Mucosa of descending colon (tissue), 3 donors: ENCODE measurements at regions not wholly inside any gene's neighbourhood (a gene's known extent, or its start where the extent isn't known, plus 50 kb on each side); places are given as distances from the start of the nearest gene placed in this dataset.

Experiments
- ATAC-seq: fragments of 200-7000 bp; cut with Tn5 transposase; one replicate; pipeline ENCODE4 v1.9.1; 2020; ENCODE audit warnings: mild to moderate bottlenecking, moderate library complexity
- DNase-seq, 3 donors: peaks; one replicate each; pipeline ENCODE4 v3.0.0-alpha.2; 2020
- H3K36me3 ChIP-seq: fragments of 200-600 bp; one replicate; pipeline ENCODE4 v1.8.0; 2021; ENCODE audit warnings: low read depth, mild to moderate bottlenecking
- H3K4me1 ChIP-seq: fragments of 200-600 bp; one replicate; pipeline ENCODE4 v1.8.0; 2021; ENCODE audit warnings: low read depth, mild to moderate bottlenecking
- H3K4me3 ChIP-seq: fragments of 200-600 bp; one replicate; pipeline ENCODE4 v1.8.0; 2021; ENCODE audit warnings: mild to moderate bottlenecking
- H3K9me3 ChIP-seq: fragments of 200-600 bp; one replicate; pipeline ENCODE4 v1.8.0; 2021; ENCODE audit warnings: mild to moderate bottlenecking
- CTCF ChIP-seq: fragments of 200-600 bp; IDR thresholded peaks from one replicate; pipeline ENCODE4 v1.8.0; 2022; ENCODE audit warnings: antibody characterized with exemption, mild to moderate bottlenecking
- intact Hi-C, 2 donors: fragments of 100-400 bp; cut with DNase I in 1 of 2; cut with micrococcal nuclease in 1 of 2; formaldehyde crosslinking; loops; one replicate each; pipeline versions ENCODE4 v1.11.0 to v1.11.1; 2022; cut with DNase I, micrococcal nuclease
- donor health status: DM: no; HTN: no; CAD: no; lungs with moderate emphysema.
- donor health status: DM: no; HTN: no; CAD: no.
- donor health status: DM: no; HTN: yes; CAD: no.

- ATAC-seq (no peak), DNase-seq (no peak)
- no peak overlapping the region for H3K4me3 ChIP-seq
- intact Hi-C loops, result no loop called here
- TF ChIP-seq CTCF, result no peak
- no peaks in the 10 kb centered on the region for H3K36me3 ChIP-seq
- H3K9me3 ChIP-seq, result no peaks in the 10 kb centered on the region
- H3K4me1 ChIP-seq, result no peaks in the 10 kb centered on the region
Measured at GRCh38 chr2:15681089-15681885, 89.6 kb downstream of the DDX1 start.

- intact Hi-C loops, result no loop called here
- Histone ChIP-seq H3K9me3 (no peaks in the 10 kb centered on the region), H3K4me1 (no peaks in the 10 kb centered on the region), H3K4me3 (no peak overlapping the region), H3K36me3 (no peaks in the 10 kb centered on the region)
- no peak for DNase-seq
- ATAC-seq, result no peak
- no peak for TF ChIP-seq CTCF
Measured at GRCh38 chr2:15682354-15682753, 90.7 kb downstream of the DDX1 start.

GRCh38 chr2:15684161-15685039 lies 92.7 kb downstream of the DDX1 start:
- intact Hi-C loops, result no loop called here
- Histone ChIP-seq H3K9me3 (no peaks in the 10 kb centered on the region), H3K36me3 (no peaks in the 10 kb centered on the region), H3K4me3 (no peak overlapping the region), H3K4me1 (no peaks in the 10 kb centered on the region)
- DNase-seq (no peak), ATAC-seq (no peak)
- no peak for TF ChIP-seq CTCF

- no peak for TF ChIP-seq CTCF
- H3K9me3 ChIP-seq, result no peaks in the 10 kb centered on the region
- ATAC-seq, result no peak
- intact Hi-C loops, result no loop called here
- no peak for DNase-seq
- no peak overlapping the region for H3K4me3 ChIP-seq
- H3K36me3 ChIP-seq, result no peaks in the 10 kb centered on the region
- no peaks in the 10 kb centered on the region for H3K4me1 ChIP-seq
Measured at GRCh38 chr2:15685143-15685542, 93.5 kb downstream of the DDX1 start.

- no peak for TF ChIP-seq CTCF
- intact Hi-C loops, result no loop called here
- no peaks in the 10 kb centered on the region for H3K9me3 ChIP-seq
- DNase-seq (no peak), ATAC-seq (no peak)
- no peaks in the 10 kb centered on the region for H3K36me3 ChIP-seq
- H3K4me1 ChIP-seq, result no peaks in the 10 kb centered on the region
- no peak overlapping the region for H3K4me3 ChIP-seq
Measured at GRCh38 chr2:15686643-15687042, 95.0 kb downstream of the DDX1 start.
